BLaER1 treated with 17β-estradiol and CSF1 and Interleukin-3, amounts not matched to agents 10 nM and 100 nM (cell line): ENCODE measurements at regions not wholly inside any gene's neighbourhood (a gene's known extent, or its start where the extent isn't known, plus 50 kb on each side); places are given as distances from the start of the nearest gene placed in this dataset.
A peak's percentile ranks its signal among the peaks of the same experiment; 100 is the strongest.

ENCODE experiments used
- H3K27ac ChIP-seq, 11 experiments: shearing (Covaris generic); formaldehyde crosslinking; 2 replicates each; pipeline ENCODE4 v1.8.1; 2022
- H3K27me3 ChIP-seq, 11 experiments: shearing (Covaris generic); formaldehyde crosslinking; 2 replicates each; pipeline ENCODE4 v1.8.1; 2022
- H3K36me3 ChIP-seq, 11 experiments: shearing (Covaris generic); formaldehyde crosslinking; 2 replicates each; pipeline ENCODE4 v1.8.1; 2022
- H3K4me1 ChIP-seq, 10 experiments: shearing (Covaris generic); formaldehyde crosslinking; 2 replicates each; pipeline ENCODE4 v1.8.1; 2022
- H3K4me2 ChIP-seq, 11 experiments: shearing (Covaris generic); formaldehyde crosslinking; 2 replicates each; pipeline ENCODE4 v1.8.1; 2022
- H3K4me3 ChIP-seq, 10 experiments: shearing (Covaris generic); formaldehyde crosslinking; 2 replicates each; pipeline ENCODE4 v1.8.1; 2022
- H3K9ac ChIP-seq, 11 experiments: shearing (Covaris generic); formaldehyde crosslinking; 2 replicates each; pipeline ENCODE4 v1.8.1; 2022
- H3K9me3 ChIP-seq, 11 experiments: shearing (Covaris generic); formaldehyde crosslinking; replicated peaks in 1 of 11; 2 replicates each; pipeline ENCODE4 v1.8.1; 2022
- H4K20me1 ChIP-seq, 11 experiments: shearing (Covaris generic); formaldehyde crosslinking; 2 replicates each; pipeline ENCODE4 v1.8.1; 2022
- Cebpa-rat ChIP-seq, 11 experiments: shearing (Covaris generic); IDR thresholded peaks; 2 replicates each; pipeline ENCODE4 v1.8.1; 2022

DNA sequence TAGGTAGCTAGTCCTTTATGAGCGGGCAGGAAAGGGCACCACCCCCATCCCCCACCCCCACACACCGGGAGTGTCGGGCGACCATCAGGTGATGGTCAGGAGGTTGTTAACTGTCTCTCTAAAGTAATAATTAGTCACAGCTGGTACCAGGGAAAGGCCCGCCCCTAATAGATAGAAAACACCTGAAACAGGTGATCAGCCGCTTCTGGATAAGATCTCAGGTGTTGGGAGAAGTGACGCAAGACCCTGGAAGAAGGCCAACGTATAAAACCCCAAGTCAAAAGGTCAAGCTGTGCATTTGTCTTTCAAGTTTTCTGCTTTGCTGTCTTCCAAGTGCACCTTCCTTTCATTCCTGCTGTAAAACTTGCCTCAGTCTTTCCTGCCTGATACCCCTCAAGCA is 59.6 kb upstream of the LINC00305 start:
- peaks cover 0 to 21% (median 6%) of the 10 kb centered on the region in 10 experiments; a peak in 7 of 20 replicates for H3K4me1 ChIP-seq
- H3K36me3 ChIP-seq: no peaks in the 10 kb centered on the region
- no peak overlapping the region for H3K4me3 ChIP-seq
- H3K27ac ChIP-seq: no peak overlapping the region
- peak overlapping the region in 4 of 11 experiments; percentile 40 to 57 (median 42); a peak in 6 of 22 replicates for H3K4me2 ChIP-seq
- no peaks in the 10 kb centered on the region for H4K20me1 ChIP-seq
- H3K9me3 ChIP-seq: peaks cover 0 to 4% (median 0%) of the 10 kb centered on the region in 11 experiments; a peak in 2 of 22 replicates
- H3K9ac ChIP-seq: no peak overlapping the region
- no peaks in the 10 kb centered on the region for H3K27me3 ChIP-seq
- TF ChIP-seq Cebpa-rat (IDR thresholded peaks at IDR 0.05): no peak

GRCh38 chr18:64207820-64208219 is 58.9 kb upstream of the LINC00305 start:
- no peaks in the 10 kb centered on the region for H3K27me3 ChIP-seq
- H3K4me3 ChIP-seq: no peak overlapping the region
- H3K4me2 ChIP-seq: peak overlapping the region in 6 of 11 experiments; percentile 4 to 57 (median 41); a peak in 11 of 22 replicates
- peaks cover 3 to 24% (median 8%) of the 10 kb centered on the region in 10 experiments; a peak in 12 of 20 replicates for H3K4me1 ChIP-seq
- no peaks in the 10 kb centered on the region for H4K20me1 ChIP-seq
- H3K9ac ChIP-seq: no peak overlapping the region
- TF ChIP-seq Cebpa-rat (IDR thresholded peaks at IDR 0.05): no peak
- 0 out of 22 replicates have a peak overlapping the region, but pooled peaks of 2 of the 11 experiments have one; percentile 7 to 15 for H3K27ac ChIP-seq
- peaks cover 0 to 4% (median 0%) of the 10 kb centered on the region in 11 experiments; a peak in 2 of 22 replicates for H3K9me3 ChIP-seq
- H3K36me3 ChIP-seq: no peaks in the 10 kb centered on the region

DNA sequence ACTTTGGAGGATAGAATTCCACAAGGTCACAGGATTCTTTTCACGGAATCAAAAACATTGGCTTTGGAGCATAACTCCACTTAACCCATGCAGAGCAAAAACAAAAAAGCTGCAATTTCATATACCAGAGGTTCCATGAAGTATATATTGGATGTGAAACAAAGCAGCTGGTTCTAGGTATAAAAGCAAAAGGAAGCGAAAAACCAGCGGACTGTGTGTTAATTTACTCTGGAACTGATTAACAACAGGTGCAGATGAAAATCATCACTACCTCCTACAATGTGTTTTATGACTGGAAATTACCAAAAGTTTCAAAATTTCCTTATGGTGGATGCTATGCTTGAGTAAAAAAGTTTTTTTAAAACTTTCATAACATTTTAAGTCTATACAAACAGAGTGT is 54.4 kb upstream of the LINC00305 start:
- no peak overlapping the region for H3K9ac ChIP-seq
- H4K20me1 ChIP-seq: no peaks in the 10 kb centered on the region
- H3K36me3 ChIP-seq: no peaks in the 10 kb centered on the region
- H3K4me2 ChIP-seq: peak overlapping the region in 2 of 11 experiments; percentile 6 to 41; a peak in 5 of 22 replicates
- no peak overlapping the region for H3K27ac ChIP-seq
- peaks cover 0 to 4% (median 0%) of the 10 kb centered on the region in 11 experiments; a peak in 2 of 22 replicates for H3K9me3 ChIP-seq
- H3K4me3 ChIP-seq: no peak overlapping the region
- no peaks in the 10 kb centered on the region for H3K27me3 ChIP-seq
- H3K4me1 ChIP-seq: peaks cover 4 to 22% (median 9%) of the 10 kb centered on the region in 10 experiments; a peak in 11 of 20 replicates
- no peak; a peak in 1 of 22 replicates for TF ChIP-seq Cebpa-rat (IDR thresholded peaks at IDR 0.05)

- Histone ChIP-seq H3K27me3 (no peaks in the 10 kb centered on the region), H3K9ac (no peak overlapping the region), H3K9me3 (peaks cover 0 to 4% (median 0%) of the 10 kb centered on the region in 11 experiments; a peak in 2 of 22 replicates), H3K4me1 (peaks cover 4 to 18% (median 7%) of the 10 kb centered on the region in 10 experiments; a peak in 11 of 20 replicates), H4K20me1 (no peaks in the 10 kb centered on the region), H3K4me2 (peak overlapping the region in 6 of 11 experiments; percentile 3 to 41 (median 16); a peak in 8 of 22 replicates), H3K36me3 (no peaks in the 10 kb centered on the region), H3K4me3 (no peak overlapping the region), H3K27ac (no peak overlapping the region)
- TF ChIP-seq Cebpa-rat (IDR thresholded peaks at IDR 0.05): peak in 5 of 11 experiments; percentile 8 to 66 (median 30); a peak in 3 of 22 replicates
Observed at GRCh38 chr18:64202863-64203262, 54.0 kb upstream of the LINC00305 start.

DNA sequence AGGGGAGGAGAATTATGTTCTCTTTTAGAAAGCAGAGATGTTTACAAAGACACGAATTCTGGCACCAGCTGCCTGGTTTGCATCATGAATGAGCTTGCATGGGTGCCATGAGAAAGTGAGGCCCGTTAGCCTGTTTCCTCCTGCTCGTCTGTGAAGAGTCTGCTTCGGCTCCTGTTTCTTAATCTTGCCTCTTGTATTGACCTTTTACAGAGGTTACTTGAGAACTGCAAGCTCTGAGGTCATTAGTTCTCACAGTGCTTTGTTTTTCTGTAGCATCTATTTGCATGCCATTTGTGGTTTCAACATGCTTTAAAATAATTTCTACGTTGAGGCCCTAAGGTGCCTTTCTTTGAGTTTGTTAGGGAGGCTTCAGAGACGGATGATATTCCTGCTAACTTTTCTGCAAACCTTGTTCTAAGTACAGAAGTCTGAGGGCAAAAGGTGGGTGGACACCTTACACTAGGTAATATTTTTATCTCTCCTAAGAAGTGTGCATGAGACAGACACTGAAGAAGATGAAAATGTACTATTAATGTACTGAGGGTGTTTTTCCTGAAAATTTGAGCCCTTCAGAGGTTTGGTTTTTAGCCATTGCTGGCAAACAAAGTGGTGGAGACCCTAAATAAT is 53.4 kb upstream of the LINC00305 start:
- TF ChIP-seq Cebpa-rat (IDR thresholded peaks at IDR 0.05): no peak
- Histone ChIP-seq H4K20me1 (no peaks in the 10 kb centered on the region), H3K4me3 (no peak overlapping the region), H3K36me3 (no peaks in the 10 kb centered on the region), H3K27ac (no peak overlapping the region), H3K4me1 (peaks cover 0 to 12% (median 6%) of the 10 kb centered on the region in 10 experiments; a peak in 10 of 20 replicates), H3K9ac (no peak overlapping the region), H3K9me3 (peaks cover 0 to 5% (median 0%) of the 10 kb centered on the region in 11 experiments; a peak in 3 of 22 replicates), H3K4me2 (peak overlapping the region in 5 of 11 experiments; percentile 3 to 26 (median 15); a peak in 7 of 22 replicates), H3K27me3 (no peaks in the 10 kb centered on the region)

GRCh38 chr18:64201781-64202180 is 52.9 kb upstream of the LINC00305 start:
- no peak overlapping the region for H3K4me3 ChIP-seq
- H4K20me1 ChIP-seq: no peaks in the 10 kb centered on the region
- no peak for TF ChIP-seq Cebpa-rat (IDR thresholded peaks at IDR 0.05)
- H3K4me2 ChIP-seq: no peak overlapping the region
- peaks cover 0 to 9% (median 1%) of the 10 kb centered on the region in 11 experiments; a peak in 8 of 22 replicates for H3K9me3 ChIP-seq
- H3K4me1 ChIP-seq: peaks cover 0 to 12% (median 6%) of the 10 kb centered on the region in 10 experiments; a peak in 7 of 20 replicates
- no peaks in the 10 kb centered on the region for H3K36me3 ChIP-seq
- no peak overlapping the region for H3K27ac ChIP-seq
- H3K9ac ChIP-seq: no peak overlapping the region
- no peaks in the 10 kb centered on the region for H3K27me3 ChIP-seq

- Histone ChIP-seq H3K9me3 (peaks cover 0 to 13% (median 7%) of the 10 kb centered on the region in 11 experiments; a peak in 10 of 22 replicates), H3K9ac (no peak overlapping the region), H3K36me3 (no peaks in the 10 kb centered on the region), H4K20me1 (no peaks in the 10 kb centered on the region), H3K4me3 (no peak overlapping the region), H3K27ac (no peak overlapping the region), H3K27me3 (no peaks in the 10 kb centered on the region), H3K4me2 (no peak overlapping the region), H3K4me1 (peaks cover 0 to 12% (median 6%) of the 10 kb centered on the region in 10 experiments; a peak in 7 of 20 replicates)
- no peak for TF ChIP-seq Cebpa-rat (IDR thresholded peaks at IDR 0.05)
Observed at GRCh38 chr18:64199581-64199980, 50.7 kb upstream of the LINC00305 start.
